ENCODE measurements at regions not wholly inside any gene's neighbourhood (a gene's known extent, or its start where the extent isn't known, plus 50 kb on each side); places are given as distances from the start of the nearest gene placed in this dataset.

DNA sequence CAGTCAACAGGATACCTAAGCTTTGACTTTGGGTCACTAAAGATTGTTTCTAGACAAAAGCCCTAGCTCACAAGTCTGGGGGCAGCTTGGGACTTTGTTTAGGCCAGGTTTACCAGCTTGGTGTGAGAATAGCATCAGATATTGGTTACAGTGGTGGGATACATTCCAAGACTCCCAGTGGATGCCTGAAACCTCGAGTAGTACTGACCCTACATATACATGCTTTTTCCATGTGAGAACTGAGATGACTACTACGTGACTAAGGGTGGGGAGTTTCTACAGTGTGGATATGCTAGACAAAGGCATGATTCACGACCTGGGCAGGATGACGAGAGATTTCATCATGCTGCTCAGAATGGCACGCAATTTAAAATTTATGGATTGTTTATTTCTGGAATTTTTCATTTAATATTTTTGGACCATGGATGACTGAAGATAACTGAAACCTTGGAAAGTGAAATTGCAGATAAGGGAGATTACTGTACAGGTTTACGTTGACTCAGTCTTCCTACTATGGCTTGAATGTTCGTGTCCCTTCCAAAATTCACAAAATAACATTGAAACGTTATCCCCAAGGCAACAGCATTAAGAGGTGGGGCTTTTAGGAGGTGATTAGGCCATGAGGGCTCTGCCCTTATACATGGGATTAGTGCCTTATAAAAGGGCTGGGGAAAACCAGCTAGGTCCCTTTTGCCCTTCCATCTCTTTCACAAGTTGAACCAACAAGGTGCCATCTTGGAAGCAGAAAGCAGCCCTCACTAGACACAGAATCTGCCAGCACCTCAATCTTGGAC, 50.2 kb upstream of the CTAGE1 start:
- DNase-seq = no peak

DNA sequence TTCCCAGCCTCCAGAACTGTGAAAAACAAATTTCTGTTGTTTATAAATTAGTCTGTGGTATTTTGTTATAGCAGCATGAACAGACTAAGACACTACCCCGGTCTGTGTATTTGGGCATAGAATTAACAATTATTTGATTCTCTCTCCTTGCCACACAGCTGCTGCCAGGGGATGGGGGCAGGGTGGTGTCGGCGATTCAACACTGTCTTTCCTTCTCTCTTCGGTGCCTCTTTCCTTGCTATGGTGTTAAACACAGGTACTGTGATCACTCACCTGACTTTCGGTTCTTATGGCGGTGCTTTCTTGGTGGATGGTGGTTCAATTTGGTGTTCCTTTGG, 50.8 kb upstream of the CTAGE1 start:
- DNase-seq = no peak

DNA sequence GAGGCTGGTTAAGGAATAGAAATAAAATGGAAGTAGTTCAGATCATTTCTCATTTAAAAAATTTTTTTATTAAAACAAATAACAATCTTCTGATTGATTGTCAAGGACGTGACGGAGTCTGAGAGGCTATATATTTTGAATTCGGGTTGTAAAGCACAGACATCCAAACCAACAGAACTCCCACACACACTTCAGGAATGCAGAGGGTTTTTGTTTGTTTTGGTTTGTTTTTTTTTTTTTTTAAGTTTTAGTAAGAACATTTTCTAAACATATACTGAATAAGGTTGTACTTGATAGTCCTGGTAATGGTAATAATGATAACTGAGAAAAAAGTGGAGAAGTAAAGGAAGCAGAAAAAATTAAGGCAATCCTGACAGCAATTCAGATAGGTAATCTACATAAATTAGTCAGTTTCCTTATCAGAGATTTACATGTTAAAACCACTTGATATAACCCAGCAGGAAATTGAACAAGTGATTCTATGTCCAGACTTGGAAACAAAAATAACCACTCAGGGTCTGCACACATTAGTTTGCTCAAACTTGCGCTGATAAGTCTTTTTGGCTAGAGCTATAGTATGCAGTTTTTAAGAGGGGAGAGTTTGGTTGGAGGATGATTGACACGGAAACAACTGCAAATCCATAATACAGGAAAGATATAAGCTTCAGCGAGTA, 51.5 kb upstream of the CTAGE1 start:
- DNase-seq = no peak

DNA sequence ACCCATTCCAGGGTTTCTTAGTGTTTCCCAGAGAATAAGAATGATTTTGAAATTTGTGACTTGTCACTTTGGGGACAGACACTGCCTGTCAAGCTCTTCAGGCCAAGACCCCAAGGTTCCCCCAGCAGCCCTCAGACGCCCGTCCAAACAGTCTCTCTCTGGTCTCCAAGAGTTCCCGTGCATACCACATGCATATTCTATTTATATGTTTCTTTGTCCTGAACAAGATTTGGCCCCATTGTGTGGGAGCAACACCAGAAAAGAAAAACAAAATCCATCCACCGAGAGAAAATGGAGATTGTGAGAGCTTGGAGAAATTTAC, 52.2 kb upstream of the CTAGE1 start:
- no peak for DNase-seq

DNA sequence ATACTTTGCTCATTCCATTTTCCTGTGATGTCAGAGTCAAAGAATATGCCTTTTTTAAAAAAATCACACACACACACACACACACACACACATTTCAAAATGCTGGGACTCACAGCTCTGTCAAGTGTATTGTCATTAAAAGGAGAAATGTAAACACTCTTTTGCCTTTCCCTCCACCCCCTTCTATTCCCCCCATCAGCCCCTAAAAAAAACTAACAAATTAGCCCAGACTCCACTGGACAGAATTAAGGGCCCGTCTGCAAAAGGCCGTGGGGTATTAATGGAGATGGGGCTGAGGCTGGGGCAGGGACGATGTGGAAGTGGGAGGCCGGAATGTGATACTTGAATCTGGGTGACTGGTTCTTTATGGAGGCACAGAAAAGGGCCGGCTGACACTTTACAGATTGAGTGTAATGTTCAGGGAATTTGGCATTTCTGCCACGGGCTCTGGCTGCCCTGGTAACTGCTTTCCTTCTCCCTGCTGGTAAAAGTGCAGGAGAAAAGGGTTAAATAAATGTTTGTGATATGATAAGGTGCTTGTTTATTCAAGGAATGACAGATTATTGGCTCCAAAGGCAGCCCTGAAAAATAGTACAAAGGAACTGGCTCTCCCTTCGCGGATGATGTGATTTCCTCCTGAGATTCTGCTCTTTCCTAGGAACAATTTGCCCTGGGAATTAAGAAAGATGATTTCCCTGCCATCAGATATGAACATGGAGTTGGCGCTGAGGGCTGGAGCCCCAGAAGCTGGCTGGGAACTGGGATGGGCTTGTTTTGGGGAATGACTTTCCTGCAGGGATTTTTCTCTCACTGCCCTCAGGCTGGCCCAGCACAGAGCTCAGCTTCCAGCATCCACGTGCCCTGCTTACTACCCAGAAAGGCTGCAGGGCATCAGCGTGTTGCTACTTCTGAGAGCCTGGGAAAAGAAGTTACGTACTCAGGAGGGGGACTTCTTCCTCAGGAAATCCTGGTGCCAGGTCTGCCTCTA, 52.8 kb upstream of the CTAGE1 start:
- DNase-seq = no peak

- DNase-seq = no peak
These were observed 53.9 kb upstream of the CTAGE1 start for GRCh38 chr18:22471546-22472131.

DNA sequence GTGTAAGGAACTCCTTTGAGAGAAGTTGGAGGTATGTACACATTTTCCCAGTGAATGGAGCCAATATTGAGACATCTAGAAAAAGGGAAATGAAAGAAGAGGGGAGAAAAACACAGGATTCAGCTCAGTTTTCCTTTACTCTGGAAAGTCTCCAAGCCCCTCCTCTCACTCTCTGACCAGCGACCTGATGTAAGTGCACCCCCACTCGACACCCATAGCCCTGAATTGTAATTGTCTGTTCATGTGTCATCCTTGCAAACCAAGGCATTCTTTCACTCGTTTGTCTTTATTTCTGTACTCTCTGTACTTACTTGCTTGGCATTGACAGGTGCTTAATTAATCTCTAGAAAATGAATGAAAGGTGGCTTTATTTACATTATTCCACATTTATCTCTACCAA, 55.7 kb upstream of the CTAGE1 start:
- no peak for DNase-seq

- no peak for DNase-seq
These were observed 57.8 kb upstream of the CTAGE1 start for GRCh38 chr18:22475426-22476100.

- no peak for DNase-seq
These were observed 59.5 kb upstream of the CTAGE1 start for GRCh38 chr18:22477222-22477621.

- DNase-seq = no peak
These were observed 65.2 kb upstream of the CTAGE1 start for GRCh38 chr18:22482948-22483347.

DNA sequence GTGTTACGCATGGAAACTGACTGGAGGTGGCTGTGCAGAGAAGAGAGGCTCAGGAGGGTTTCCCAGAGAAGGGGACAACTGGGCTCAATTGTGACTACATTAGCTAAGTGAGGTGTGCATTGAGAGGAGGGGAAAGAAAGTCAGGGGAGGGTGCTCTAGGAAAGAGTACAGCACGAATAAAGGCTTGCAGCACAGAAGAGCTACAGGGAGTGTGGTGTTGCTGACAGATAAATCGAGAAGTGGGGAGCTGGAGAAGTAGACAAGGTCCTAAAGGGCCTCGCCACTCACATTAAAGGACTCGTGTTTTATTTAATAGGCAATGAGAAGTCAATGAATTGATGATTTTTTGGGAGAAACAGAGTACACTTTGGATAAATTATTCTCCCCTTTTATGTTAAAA, 65.7 kb upstream of the CTAGE1 start:
- no peak for DNase-seq

- DNase-seq = no peak
These were observed 66.8 kb upstream of the CTAGE1 start for GRCh38 chr18:22484471-22484870.

- no peak for DNase-seq
These were observed 68.1 kb upstream of the CTAGE1 start for GRCh38 chr18:22485808-22486244.

DNA sequence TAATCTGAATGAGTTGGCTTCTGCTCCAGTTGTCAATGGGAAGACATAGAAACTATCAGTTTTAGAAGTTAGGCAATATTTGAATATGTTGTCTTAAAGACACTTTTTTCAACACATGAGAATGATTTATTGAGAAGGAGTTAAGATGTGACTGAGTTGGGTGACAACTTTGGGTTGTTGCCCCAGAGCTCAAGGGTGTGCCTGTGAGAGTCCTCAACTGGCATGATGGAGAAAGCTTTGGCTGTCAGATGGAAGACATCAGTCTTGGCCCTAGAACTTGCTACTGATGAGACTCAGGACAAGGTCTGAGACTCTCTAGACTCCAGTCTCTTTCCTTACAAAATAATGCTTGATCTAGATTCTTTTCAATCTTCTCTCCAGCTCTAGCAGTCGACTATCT, 69.0 kb upstream of the CTAGE1 start:
- no peak for DNase-seq

GRCh38 chr18:22488554-22488953, 70.8 kb upstream of the CTAGE1 start:
- no peak for DNase-seq

- DNase-seq = no peak
These were observed 72.0 kb upstream of the CTAGE1 start for GRCh38 chr18:22489704-22490103.

GRCh38 chr18:22490429-22490846, 72.7 kb upstream of the CTAGE1 start:
- DNase-seq = no peak

DNA sequence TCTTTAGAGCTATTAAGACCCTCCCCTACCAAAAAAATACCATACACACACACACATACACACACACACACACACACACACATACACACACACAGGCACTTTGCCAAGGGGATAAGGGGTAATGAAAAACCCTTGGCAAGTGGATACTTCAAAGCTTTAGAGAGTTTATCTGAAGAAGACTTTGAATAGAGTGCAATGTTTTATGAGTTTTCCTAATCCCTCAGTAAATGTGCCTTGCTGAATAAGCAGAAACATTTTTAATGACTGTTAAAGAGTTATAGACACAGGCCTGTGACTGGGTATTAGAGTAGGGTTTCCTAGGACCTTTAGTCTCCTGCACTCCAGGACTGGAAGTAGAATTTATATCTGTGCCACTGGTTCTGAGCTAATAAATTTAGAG, 75.5 kb upstream of the CTAGE1 start:
- no peak for DNase-seq

DNA sequence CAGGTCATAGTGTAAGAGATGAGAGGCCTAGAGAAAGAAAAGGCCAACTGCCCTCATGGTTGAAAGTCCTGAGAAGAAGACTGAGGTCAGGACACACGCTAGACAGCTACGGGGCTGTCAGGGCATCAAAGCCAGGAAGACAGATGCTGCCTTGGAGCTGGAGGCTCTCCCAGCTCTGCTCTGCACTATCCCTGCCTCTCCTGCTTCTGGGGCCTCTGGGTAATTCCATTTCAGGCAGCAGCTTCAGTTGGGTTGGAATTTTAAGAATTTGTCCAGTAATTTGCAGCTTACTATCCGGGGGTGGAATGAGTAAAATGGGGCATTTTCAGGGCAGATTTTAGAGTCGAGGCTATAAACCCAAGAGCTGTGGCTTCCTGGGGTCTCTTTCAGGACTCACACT, 76.2 kb upstream of the CTAGE1 start:
- DNase-seq = no peak

GRCh38 chr18:22494771-22495170, 77.1 kb upstream of the CTAGE1 start:
- no peak for DNase-seq

- no peak for DNase-seq
These were observed 81.7 kb upstream of the CTAGE1 start for GRCh38 chr18:22499421-22499820.

- DNase-seq = no peak
These were observed 86.1 kb upstream of the CTAGE1 start for GRCh38 chr18:22503803-22504202.

Measured in NCI-H1092 treated with DMSO at 0.1 percent for 48 hours (cell line).